HG03139 (cell line): ENCODE measurements at regions not wholly inside any gene's neighbourhood (a gene's known extent, or its start where the extent isn't known, plus 50 kb on each side); places are given as distances from the start of the nearest gene placed in this dataset.

Experiments used
- ATAC-seq: cut with Tn5 transposase; IDR thresholded peaks from one replicate; pipeline ENCODE4 v1.9.1; 2021; ENCODE audit not compliant: unreplicated experiment

GRCh38 chr2:226580403-226580802 lies 219.2 kb downstream of the IRS1 start:
- ATAC-seq = no peak

GRCh38 chr2:226579519-226579918 lies 220.1 kb downstream of the IRS1 start:
- ATAC-seq = no peak

- no peak for ATAC-seq
Observed at GRCh38 chr2:226578879-226579278, 220.7 kb downstream of the IRS1 start.

GRCh38 chr2:226578373-226578772 lies 221.2 kb downstream of the IRS1 start:
- ATAC-seq = no peak

GRCh38 chr2:226575928-226576327 lies 223.7 kb downstream of the IRS1 start:
- ATAC-seq = no peak

GRCh38 chr2:226573158-226573557 lies 226.5 kb downstream of the IRS1 start:
- no peak for ATAC-seq

- ATAC-seq = no peak
Observed at GRCh38 chr2:226564667-226565066, 235.0 kb downstream of the IRS1 start.

GRCh38 chr2:226561962-226562361 lies 237.7 kb downstream of the IRS1 start:
- no peak for ATAC-seq

- no peak for ATAC-seq
Observed at GRCh38 chr2:226560325-226560724, 239.3 kb downstream of the IRS1 start.

- no peak for ATAC-seq
Observed at GRCh38 chr2:226559536-226559935, 240.1 kb downstream of the IRS1 start.

- no peak for ATAC-seq
Observed at GRCh38 chr2:226558418-226558817, 241.2 kb downstream of the IRS1 start.

- no peak for ATAC-seq
Observed at GRCh38 chr2:226556050-226556449, 243.6 kb downstream of the IRS1 start.

GRCh38 chr2:226554701-226555100 lies 244.9 kb downstream of the IRS1 start:
- ATAC-seq = no peak

- ATAC-seq = no peak
Observed at GRCh38 chr2:226553333-226553732, 246.3 kb downstream of the IRS1 start.

GRCh38 chr2:226552571-226553285 lies 246.9 kb downstream of the IRS1 start:
- ATAC-seq = no peak

- no peak for ATAC-seq
Observed at GRCh38 chr2:226551522-226552250, 247.9 kb downstream of the IRS1 start.

GRCh38 chr2:226550801-226551200 lies 248.8 kb downstream of the IRS1 start:
- no peak for ATAC-seq

- ATAC-seq = no peak
Observed at GRCh38 chr2:226548732-226549131, 250.9 kb downstream of the IRS1 start.

- no peak for ATAC-seq
Observed at GRCh38 chr2:226544596-226545210, 254.9 kb downstream of the IRS1 start.

GRCh38 chr2:226540204-226540994 lies 259.2 kb downstream of the IRS1 start:
- no peak for ATAC-seq

- ATAC-seq = no peak
Observed at GRCh38 chr2:226536410-226536809, 263.2 kb downstream of the IRS1 start.
